OCI-LY7 (cell line): ENCODE measurements at regions not wholly inside any gene's neighbourhood (a gene's known extent, or its start where the extent isn't known, plus 50 kb on each side); places are given as distances from the start of the nearest gene placed in this dataset.

Source experiments
- CTCF ChIP-seq: fragments of 200-600 bp; sonication (generic); conservative IDR thresholded peaks from 2 replicates; pipeline ENCODE4 v1.5.1; 2014; ENCODE audit warnings: mild to moderate bottlenecking, antibody characterized with exemption, low read length, moderate library complexity, mixed read lengths
- EZH2phosphoT487 ChIP-seq: fragments of 200-600 bp; sonication (generic); IDR thresholded peaks from 2 replicates; pipeline ENCODE4 v1.6.1; 2018; ENCODE audit warnings: low read depth, borderline replicate concordance, mild to moderate bottlenecking, mixed run types, antibody characterized with exemption, low read length, moderate library complexity, mixed read lengths

- TF ChIP-seq EZH2phosphoT487 (no peak), CTCF (no peak)
Measured at GRCh38 chr5:51131266-51131665, 252.0 kb upstream of the ISL1 start.
